D721Med (cell line): ENCODE measurements at regions not wholly inside any gene's neighbourhood (a gene's known extent, or its start where the extent isn't known, plus 50 kb on each side); places are given as distances from the start of the nearest gene placed in this dataset.

Source experiments
- DNase-seq: peaks from one replicate; pipeline ENCODE4 v3.0.0; 2011; ENCODE audit warnings: low spot score; ENCODE audit not compliant: insufficient read length
- FAIRE-seq: peaks from 2 replicates; lab custom pipeline; 2011; peaks lifted over from hg19 to GRCh38; lab: Jason Lieb, UNC
- CTCF ChIP-seq: IDR thresholded peaks from 2 replicates; pipeline ENCODE4 v1.5.1; 2012; ENCODE audit warnings: mild to moderate bottlenecking, control low read depth; ENCODE audit not compliant: insufficient read depth; ENCODE audit errors: missing control alignments

DNA sequence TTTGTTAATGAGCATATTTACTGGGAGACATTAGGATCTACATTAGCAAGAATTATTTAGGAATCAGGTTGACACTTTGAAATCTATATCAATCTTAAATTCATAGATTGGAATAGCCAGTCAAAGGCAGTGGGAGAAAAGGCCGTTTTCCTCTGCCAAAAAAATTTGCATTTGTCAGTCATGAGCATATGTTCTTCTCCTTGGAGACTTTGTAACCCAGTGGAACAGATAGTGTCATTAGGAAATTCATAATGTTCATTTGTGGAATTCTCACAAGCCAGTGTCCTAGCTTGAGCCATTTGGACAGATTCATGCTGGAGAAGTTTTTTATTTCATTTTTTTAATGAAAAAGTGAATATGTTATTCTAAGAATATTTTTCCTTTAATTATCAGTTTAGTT is 260.1 kb downstream of the OXSM start:
- FAIRE-seq (no peak), DNase-seq (no peak)
- no peak for TF ChIP-seq CTCF

- no peak for DNase-seq
- TF ChIP-seq CTCF: no peak
- no peak for FAIRE-seq
Measured at GRCh38 chr3:26050776-26051175, 260.9 kb downstream of the OXSM start.

DNA sequence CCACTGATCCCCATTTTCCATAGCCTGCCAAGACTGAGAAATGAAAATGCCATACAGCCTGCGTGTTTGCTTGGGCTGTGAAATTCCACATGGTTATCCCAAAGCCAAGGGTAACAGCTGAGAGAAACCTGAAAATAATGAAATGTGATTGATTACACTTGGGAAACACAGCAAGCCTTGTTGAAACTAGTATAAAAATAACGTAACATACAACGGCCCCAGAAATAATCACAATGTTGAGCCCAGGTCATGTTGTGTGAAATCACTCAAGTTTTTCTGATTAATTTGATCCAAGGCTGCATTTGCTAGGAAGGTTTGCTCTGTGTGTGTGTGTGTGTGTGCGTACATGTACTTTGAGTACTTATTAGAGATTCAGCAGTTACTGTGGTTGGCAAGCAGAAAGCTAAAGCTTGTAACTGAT is 269.0 kb downstream of the OXSM start:
- no peak for TF ChIP-seq CTCF
- no peak for DNase-seq
- FAIRE-seq: no peak

GRCh38 chr3:26061947-26062346 is 272.1 kb downstream of the OXSM start:
- TF ChIP-seq CTCF: no peak
- FAIRE-seq (no peak), DNase-seq (no peak)

GRCh38 chr3:26064297-26064696 is 274.4 kb downstream of the OXSM start:
- TF ChIP-seq CTCF: no peak
- FAIRE-seq: no peak

DNA sequence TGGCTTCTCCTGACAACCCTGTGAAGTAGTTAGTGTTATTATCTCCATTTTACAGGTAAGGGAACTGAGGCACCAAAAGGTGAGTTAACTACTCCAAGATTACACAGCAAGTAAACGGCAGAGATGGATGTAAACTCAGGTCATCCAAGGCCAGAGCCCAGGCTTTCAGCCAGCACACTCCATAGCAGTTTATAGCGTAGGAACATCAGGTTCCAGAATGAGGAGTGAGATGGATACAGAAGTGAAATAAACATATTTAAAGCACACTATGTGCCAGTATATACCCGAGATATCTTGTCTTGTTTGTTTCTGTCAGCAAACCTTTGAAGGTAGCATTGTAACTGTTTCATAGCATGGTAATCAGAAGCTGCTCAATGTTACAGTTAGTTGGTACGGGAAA is 279.0 kb downstream of the OXSM start:
- DNase-seq (no peak), FAIRE-seq (no peak)
- TF ChIP-seq CTCF: no peak

More at GRCh38 chr3:26064297-26064696, 274.4 kb downstream of the OXSM start:
- no peak for DNase-seq

DNA sequence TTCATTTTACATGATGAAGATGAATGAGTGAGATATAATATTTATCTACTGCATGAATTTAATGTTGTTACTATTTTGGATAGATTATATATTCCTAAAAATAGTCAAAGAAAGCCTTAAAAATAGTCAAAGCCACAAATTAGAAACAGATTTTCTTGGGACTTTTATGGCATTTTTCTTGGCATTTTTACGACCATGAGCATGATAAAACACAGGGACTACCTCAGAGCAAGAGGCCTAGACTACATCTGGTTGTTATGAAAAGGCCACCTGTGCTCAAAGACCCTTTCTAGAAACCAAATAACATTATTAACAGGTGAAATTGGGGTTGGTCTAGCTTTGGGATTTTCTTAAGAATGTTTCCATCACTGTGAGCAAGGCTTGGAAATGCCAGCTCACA is 281.0 kb downstream of the OXSM start:
- DNase-seq: no peak
- no peak for TF ChIP-seq CTCF
- no peak for FAIRE-seq
